Hepatocyte (in vitro differentiated cells): ENCODE measurements at regions not wholly inside any gene's neighbourhood (a gene's known extent, or its start where the extent isn't known, plus 50 kb on each side); places are given as distances from the start of the nearest gene placed in this dataset.

Source experiments
- CTCF ChIP-seq: fragments of 200-600 bp; sonication (generic); IDR thresholded peaks from 2 replicates; pipeline ENCODE4 v1.5.1; 2016; ENCODE audit warnings: antibody characterized with exemption, mild to moderate bottlenecking; ENCODE audit not compliant: poor library complexity
- EZH2 ChIP-seq: fragments of 200-600 bp; sonication (generic); IDR thresholded peaks from 2 replicates; pipeline ENCODE4 v1.6.1; 2016; ENCODE audit warnings: antibody characterized with exemption, mild to moderate bottlenecking, borderline replicate concordance

- no peak for TF ChIP-seq CTCF
- no peak for TF ChIP-seq EZH2
Measured at GRCh38 chr3:147200545-147200944, 205.8 kb downstream of the ZIC4 start.
